ENCODE measurements at regions not wholly inside any gene's neighbourhood (a gene's known extent, or its start where the extent isn't known, plus 50 kb on each side); places are given as distances from the start of the nearest gene placed in this dataset.

- no peak for DNase-seq (ENCODE audit: low read depth, low spot score)
Observed at GRCh38 chr2:8352296-8352695, 329.6 kb upstream of the ID2 start.

DNA sequence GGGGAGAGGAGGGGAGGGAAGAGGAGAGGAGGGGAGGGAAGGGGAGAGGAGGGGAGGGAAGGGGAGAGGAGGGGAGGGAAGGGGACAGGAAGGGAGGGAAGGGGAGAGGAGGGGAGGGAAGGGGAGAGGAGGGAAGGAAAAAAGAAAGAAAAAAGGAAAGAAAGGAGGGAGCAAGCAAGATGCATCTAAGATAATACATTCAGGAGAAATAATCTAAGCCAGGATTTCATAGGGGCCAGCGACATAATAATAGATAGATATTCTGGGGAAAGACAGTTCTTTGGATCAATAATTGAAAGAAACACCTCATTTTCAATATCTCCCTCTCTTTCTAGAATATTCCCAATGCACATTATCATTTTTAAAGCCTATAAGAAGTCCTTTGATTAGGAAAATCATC, 328.9 kb upstream of the ID2 start:
- no peak for DNase-seq (ENCODE audit: low read depth, low spot score)

DNA sequence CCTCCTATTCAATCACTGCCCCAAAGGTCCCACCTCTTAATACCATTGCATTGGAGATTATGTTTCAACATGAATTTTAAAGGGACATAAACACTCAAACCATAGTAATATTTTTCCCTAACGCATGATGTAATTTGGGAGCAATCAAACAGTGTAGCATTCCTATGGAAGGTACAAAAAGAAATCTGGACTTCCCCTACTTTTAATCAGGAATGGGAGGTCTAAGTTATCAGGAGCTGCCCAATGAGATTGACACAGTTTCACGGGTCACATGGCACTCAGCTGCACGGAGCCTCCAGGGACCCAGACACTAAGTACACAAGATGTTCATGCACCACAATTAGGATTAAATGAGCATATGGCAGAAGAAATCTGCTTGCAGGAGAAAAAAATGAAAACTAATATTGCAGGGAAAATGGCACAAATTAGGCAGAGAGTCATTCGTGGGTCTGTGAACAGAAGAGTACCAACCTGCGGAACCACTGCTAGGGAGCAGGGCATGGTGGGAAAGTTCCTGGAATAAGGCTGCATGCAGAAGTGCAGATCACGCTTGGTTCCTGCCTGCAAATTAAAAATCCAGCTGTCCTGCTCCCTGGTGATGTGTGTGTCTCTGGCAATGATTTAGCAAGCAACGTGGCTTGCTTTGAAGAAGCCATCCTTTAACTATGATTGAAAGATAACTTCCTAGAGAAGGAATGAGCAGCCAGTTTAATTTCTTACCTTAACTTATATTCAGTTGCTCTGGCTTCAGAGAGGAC, 326.6 kb upstream of the ID2 start:
- DNase-seq (ENCODE audit: low read depth, low spot score), result no peak

GRCh38 chr2:8357738-8358518, 323.9 kb upstream of the ID2 start:
- no peak for DNase-seq (ENCODE audit: low read depth, low spot score)

DNA sequence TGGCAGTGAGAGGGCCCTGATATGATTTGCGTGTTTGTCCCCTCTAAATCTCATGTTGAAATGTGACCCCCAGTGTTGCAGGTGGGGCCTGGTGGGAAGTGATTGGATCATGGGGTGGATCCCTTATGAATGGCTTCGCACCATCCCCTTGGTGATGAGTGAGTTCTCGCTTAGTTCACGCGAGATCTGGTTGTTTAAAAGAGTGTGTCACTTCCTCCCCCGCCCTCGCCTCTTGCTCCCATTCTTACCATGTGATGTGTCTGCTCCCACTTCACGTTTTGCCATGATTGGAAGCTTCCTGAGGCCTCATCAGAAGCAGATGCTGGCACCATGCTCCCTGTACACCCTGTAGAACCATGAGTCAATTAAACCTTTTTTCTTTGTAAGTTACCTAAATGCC, 319.9 kb upstream of the ID2 start:
- no peak for DNase-seq (ENCODE audit: low read depth, low spot score)

- no peak for DNase-seq (ENCODE audit: low read depth, low spot score)
Observed at GRCh38 chr2:8363161-8363560, 318.7 kb upstream of the ID2 start.

GRCh38 chr2:8364668-8365067, 317.2 kb upstream of the ID2 start:
- DNase-seq (ENCODE audit: low read depth, low spot score), result no peak

DNA sequence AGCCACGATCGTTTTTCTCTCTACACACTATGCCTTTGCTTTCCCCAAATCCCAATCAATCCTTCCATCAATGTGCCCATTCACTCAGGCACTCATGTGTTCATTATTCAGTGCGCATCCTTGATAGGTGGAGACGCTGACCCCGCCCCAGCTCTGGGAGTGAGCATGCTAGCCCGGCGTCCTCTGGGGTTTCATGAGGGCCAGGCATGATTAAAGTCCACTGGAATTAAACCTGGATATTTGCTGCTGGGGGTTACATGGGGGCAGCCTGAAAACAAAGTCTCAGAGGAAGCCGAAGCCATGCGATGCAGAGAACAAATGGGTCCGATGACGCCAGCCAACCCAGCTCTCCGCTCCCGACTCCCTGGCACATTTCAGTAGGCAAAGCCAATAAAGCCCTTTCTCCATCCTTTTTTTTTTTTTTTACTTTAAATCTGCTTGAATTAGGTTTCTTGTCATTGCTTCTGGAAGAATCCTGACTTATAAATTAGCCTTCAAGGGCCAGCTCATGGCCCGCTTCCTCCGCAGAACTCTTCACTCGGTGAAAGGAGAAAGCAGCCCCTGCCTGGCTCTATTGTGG, 316.4 kb upstream of the ID2 start:
- no peak for DNase-seq (ENCODE audit: low read depth, low spot score)

GRCh38 chr2:8367833-8368232, 314.0 kb upstream of the ID2 start:
- DNase-seq (ENCODE audit: low read depth, low spot score), result no peak

GRCh38 chr2:8368463-8368862, 313.4 kb upstream of the ID2 start:
- DNase-seq (ENCODE audit: low read depth, low spot score), result no peak

DNA sequence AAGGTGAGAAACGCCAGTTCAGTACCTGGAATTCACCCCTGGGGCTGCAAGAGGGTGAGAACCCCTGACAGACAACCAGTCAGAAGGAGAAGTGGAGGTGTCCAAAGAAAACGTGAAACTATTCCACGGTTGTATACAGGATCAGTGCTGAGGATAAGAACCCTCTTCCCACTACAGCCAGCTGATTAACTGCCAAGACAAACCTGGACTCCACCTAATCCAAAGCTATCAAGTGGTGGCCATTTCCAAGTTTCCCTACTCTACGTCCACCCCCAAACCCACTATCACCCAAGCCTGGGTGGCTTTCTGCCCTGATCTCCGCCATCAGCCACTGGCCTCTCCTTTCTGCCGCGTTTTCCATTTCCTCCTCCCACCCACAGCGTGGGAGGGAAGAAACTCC, 312.3 kb upstream of the ID2 start:
- DNase-seq (ENCODE audit: low read depth, low spot score), result no peak

DNA sequence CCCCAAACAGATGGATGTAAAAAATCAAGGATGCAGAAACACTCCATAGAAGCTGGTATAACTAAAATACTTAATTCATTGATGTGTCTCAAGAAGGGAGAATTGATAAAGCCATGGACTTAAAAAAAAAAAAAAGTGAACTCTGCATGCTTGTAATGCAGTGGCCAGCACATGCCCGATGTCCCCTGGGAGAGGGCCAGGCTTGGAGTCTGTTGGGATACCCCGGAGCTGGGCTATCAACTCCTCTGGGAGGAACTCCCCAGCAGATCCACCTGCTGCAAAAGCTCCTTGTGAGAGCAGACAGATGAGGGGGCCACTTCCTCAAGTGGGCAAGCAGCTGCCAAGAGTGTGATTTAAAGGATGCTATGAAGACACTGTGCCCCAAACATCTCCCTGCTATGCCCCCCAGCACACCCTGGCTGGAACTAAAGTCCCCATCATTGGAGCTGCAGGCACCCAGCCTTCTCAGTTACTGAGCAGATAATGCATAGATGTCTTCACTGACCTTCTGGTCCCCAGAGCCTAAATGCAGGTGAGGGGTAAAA, 311.5 kb upstream of the ID2 start:
- DNase-seq (ENCODE audit: low read depth, low spot score), result no peak

DNA sequence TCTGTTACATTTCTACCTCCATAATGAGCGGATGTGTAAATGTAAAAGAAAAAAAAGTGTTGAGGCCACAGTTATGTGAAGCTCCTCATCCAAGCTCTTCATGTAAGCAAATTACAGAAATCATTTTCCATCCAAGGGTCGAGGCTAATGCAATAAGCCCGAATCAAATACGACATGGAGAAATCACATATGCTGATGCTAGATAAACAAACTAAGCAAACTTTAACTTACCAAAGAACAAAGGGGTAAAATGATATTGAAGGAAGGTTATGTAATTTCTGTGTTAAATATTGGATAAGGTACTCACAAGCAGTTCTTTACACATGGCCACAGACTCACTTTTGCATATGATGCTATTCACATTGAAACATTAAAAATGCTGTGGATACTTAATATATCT, 310.2 kb upstream of the ID2 start:
- no peak for DNase-seq (ENCODE audit: low read depth, low spot score)

GRCh38 chr2:8374782-8375181, 307.1 kb upstream of the ID2 start:
- no peak for DNase-seq (ENCODE audit: low read depth, low spot score)

GRCh38 chr2:8376603-8377410, 305.0 kb upstream of the ID2 start:
- DNase-seq (ENCODE audit: low read depth, low spot score), result peak; percentile 24

GRCh38 chr2:8378016-8378810, 303.6 kb upstream of the ID2 start:
- DNase-seq (ENCODE audit: low read depth, low spot score), result no peak

DNA sequence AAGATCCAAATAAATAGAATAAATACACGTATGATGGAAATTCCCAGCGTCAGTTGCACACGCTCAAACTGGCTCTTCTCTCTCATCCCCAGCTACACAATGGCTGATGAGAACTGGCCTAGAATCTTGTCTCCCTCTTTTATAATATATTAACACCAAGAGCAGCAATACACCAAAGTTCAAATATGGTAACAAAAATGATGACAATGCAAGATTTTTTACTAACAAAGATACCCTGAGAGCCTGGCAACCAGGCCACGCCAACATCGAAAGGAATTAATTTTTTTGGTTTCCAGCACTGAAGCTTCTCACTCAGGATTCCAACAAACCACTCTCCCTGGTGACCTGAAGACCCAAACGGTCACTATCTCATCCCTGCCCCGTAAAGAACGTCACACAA, 302.7 kb upstream of the ID2 start:
- no peak for DNase-seq (ENCODE audit: low read depth, low spot score)

DNA sequence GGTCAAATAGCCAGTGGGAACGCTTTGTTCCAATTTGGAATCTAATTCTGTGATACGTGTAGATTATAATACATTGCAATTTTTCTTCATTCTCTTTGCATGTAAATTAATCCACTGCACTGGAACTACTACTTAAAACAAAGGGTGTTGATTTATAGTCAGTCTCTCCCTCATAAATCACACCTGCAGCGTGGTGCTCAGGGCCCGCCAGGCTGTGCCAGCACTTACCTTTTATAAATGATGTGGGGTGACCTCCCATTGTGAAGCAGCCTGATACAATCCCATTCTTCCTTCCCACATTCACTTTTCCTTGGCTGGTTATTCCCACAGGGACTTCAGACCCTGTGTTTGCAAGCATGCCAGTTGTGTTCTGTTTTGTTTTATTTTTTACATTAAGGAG, 302.3 kb upstream of the ID2 start:
- no peak for DNase-seq (ENCODE audit: low read depth, low spot score)

- DNase-seq (ENCODE audit: low read depth, low spot score), result no peak
Observed at GRCh38 chr2:8380026-8380425, 301.8 kb upstream of the ID2 start.

DNA sequence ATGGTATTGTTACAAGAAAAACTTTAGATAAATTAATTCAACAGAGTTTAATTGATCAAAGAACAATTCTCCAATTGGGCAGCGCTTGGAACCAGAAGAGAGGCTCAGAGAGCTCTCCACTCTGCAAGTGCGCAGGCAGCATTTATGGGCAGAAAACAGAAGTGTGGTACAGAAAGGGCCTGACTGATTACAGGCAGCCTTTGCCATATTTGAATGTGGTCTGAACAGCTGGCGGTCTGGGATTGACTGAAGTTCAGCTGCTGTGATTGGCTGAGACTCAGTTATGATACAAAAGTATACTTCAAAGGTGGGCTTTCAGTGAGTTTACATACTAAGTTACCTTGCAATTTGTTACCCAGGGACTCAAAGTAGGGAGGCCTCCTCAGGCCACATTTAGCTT, 301.3 kb upstream of the ID2 start:
- DNase-seq (ENCODE audit: low read depth, low spot score), result no peak

DNA sequence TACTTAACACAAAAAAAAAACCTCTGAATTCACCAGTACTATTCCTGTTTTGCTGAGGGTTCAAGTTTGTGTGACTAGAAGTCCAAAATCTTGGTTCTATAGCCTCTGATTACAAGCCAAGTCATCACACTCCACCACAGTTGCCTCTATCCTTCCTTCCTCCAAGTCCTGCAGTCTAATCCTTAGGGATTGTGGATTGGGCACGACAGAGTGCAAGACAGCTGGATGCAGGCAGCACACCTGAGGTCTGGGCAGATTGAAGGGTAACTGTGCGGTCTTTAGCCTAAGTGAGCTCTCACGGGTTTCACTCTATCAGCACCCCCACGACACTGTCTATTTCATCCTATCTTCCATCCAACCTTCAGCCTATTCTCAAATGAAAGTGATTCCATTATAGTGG, 299.4 kb upstream of the ID2 start:
- no peak for DNase-seq (ENCODE audit: low read depth, low spot score)

Data from astrocyte of the hippocampus (primary cell).